ENCODE measurements at regions not wholly inside any gene's neighbourhood (a gene's known extent, or its start where the extent isn't known, plus 50 kb on each side); places are given as distances from the start of the nearest gene placed in this dataset.
A peak's percentile ranks its signal among the peaks of the same experiment; 100 is the strongest.
"Not testable (repeated sequence)": the region's sequence is repeated elsewhere in the genome, so short reads cannot be mapped to it uniquely, and the experiment has no call there.

DNA sequence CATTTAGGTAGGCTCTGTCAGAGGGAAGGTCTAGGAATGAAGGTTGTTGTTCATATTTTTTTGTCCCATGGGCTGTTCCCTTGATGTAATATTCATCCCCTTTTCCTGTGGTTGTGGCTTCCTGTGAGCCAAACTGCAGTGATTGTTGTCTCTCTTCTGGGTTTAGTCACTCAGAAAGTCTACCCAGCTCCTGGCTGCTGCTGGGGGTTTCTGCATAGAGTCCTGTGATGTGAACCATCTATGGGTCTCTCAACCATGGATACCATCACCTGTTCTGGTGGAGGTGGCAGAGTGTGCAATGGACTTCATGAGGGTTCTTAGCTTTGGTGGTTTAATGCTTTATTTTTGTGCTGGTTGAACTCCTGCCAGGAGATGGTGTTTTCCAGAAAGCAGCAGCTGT is 122.8 kb downstream of the ZC4H2 start:
- DNase-seq (no peak), ATAC-seq (no peak)
- intact Hi-C loops (cut with DNase I, micrococcal nuclease), result no loop called here

DNA sequence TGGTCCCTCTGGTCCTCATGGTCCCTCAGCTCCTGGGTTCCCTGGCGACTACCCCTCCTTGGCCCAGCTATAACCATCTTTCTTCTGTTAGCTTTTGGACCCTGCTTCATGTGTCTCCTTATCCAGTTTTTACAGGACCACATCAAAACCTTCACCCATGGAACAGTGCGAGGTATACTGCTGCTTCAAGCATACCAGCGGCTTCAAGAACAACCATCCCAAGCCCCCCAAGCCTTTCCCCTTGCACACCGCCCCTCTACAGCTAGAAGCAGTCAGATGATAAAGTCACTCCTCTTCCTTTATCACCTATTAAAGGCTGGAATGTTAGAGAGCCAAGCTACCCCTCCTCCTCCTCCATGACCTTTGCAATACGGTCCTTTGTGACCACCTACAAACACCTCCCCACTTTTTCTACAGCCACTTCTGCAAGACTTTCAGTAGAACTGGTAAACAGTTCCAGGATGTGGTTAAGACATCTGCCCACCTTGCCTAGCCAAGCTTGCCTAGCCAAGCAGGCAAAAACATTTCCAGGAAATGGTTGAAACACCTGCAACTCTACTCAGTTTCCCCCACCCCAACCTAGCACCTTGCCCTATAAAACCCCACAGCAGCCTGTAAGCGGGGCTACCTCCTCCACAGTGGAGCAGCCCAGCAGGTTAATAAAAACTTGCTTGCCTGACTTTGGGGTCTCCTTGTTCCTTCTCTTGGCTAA is 125.7 kb downstream of the ZC4H2 start:
- ATAC-seq (no peak), DNase-seq (no peak)
- intact Hi-C loops (cut with DNase I, micrococcal nuclease), result no loop called here

DNA sequence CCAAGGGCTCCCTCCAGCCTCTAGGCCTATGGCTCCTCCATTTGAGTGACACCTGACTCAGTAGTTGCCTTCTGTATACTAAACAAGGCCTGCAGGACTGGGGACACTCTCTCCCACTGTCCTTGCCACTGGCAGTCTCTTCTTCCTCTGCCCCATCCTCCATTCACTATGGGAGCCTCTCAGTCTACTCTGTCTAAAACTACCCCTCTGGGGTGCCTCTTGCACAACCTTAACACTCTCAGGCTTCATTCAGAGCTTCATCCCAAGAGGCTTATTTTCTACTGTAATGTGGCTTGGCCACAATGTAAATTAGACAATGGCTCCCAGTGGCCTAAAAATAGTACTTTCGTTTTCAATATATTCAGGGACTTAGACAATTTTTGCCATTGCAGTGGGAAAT is 133.0 kb downstream of the ZC4H2 start:
- intact Hi-C loops (cut with DNase I, micrococcal nuclease), result no loop called here
- DNase-seq (no peak), ATAC-seq (no peak)

DNA sequence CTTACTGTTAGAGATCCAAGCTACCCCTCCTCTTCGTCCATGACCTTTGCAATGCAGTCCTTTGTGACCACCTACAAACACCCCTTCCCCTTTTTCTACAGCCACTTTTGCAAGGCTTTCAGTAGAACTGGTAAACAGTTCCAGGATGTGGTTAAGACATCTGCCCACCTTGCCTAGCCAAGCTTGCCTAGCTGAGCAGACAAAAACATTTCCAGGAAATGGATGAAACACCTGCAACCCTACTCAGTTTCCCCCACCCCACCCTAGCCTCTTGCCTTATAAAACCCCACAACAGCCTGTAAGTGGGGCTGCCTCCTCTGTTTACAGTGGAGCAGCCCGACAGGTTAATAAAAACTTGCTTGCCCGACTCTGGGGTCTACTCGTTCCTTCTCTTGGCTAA is 133.8 kb downstream of the ZC4H2 start:
- intact Hi-C loops (cut with DNase I, micrococcal nuclease), result no loop called here
- DNase-seq, result no peak

DNA sequence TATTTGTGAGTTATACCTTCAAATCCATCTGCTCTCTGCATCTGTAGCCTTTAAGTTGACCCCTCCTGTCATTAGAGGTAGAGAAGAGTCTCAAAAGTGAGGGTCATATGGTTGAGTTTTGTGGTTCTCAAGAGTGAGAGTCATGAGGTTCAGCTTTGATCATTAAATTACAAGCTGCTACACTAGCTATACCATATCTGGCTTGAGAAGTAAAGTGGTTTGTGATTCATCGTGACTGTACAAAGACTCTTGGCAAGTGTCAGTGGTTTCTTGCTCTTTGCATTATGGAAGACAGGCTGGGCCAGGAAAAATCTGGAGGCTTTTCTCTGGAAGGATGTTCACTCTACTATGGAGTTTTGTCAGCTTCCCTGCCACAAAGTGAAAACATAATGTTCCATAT is 170.6 kb downstream of the ZC4H2 start:
- intact Hi-C loops (cut with DNase I, micrococcal nuclease), result no loop called here
- DNase-seq, result no peak
- no peak for ATAC-seq

More for the DNA sequence above, 133.8 kb downstream of the ZC4H2 start:
- ATAC-seq, result no peak

DNA sequence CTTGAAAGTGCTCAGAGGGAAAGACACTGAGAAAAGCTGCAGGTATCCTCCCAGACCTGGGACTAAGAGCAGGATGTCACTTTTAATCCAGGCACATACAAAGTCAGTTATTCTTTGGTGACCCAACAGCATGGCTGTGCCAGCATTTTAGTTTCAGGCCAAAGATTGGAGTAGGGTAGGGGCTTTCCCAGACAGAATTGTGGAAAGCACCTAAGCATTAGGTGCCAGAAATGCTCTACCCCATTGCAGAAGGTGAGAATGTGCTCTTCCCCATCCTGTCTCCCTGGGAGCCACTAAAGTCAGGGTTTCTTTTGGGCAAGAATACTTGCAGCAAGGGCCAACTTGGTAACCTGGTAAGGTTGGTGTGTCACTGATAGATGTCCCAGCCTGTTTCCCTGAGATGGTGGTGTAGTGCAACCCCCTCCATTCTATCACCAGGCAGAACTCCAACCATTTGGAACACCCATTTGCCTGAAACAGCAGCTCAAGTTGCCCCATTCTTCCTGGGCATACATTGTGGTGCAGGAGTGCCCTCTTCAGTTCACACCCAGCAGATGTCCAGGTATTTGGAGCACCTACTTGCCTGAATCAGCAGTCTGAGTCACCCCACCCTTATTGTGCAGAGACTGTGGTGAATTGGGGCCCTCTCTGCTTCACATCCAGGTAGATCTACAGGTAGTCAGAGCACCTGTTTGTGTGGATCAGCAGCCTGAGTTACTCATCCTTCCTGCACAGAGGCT is 183.5 kb downstream of the ZC4H2 start:
- ATAC-seq (no peak), DNase-seq (no peak)
- intact Hi-C loops (cut with DNase I, micrococcal nuclease), result no loop called here

DNA sequence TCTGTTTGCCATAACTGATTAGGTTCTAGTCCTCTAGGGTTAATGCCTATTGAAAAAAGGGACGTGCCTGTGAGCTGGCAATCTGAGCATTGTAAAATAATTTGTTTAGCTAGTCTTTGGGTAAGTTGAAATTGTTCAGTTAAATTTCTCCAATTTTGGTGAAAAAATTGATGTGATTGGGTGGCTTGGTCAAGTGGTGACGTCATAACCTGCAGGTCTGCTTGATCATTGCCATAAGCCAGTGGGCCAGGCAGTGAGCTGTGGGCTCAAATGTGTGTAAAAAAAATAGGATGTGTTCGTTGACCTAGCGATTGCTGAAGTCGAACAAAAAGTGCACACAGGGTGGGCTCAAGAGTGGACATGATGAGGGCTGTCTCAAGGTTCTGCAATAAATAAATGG is 193.3 kb downstream of the ZC4H2 start:
- DNase-seq (no peak), ATAC-seq (no peak)
- intact Hi-C loops (cut with DNase I, micrococcal nuclease), result no loop called here

DNA sequence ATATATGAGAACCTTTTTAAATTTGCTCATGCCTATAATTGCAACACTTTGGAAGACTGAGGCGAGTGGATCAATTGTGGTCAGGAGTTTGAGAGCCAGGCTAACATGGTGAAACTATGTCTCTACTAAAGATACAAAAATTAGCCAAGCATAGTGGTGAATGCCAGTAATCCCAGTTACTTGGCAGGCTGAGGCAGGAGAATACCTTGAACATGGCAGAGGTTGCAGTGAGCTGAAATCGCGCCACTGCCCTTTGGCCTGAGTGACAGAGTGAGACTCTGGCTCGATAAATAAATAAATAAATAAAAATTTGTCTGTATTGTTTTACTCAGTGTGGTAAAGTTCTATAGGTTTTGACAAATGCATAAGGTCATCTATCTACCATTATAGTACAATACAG is 218.2 kb downstream of the ZC4H2 start:
- no peak for DNase-seq
- intact Hi-C loops (cut with DNase I, micrococcal nuclease), result no loop called here
- ATAC-seq, result no peak

DNA sequence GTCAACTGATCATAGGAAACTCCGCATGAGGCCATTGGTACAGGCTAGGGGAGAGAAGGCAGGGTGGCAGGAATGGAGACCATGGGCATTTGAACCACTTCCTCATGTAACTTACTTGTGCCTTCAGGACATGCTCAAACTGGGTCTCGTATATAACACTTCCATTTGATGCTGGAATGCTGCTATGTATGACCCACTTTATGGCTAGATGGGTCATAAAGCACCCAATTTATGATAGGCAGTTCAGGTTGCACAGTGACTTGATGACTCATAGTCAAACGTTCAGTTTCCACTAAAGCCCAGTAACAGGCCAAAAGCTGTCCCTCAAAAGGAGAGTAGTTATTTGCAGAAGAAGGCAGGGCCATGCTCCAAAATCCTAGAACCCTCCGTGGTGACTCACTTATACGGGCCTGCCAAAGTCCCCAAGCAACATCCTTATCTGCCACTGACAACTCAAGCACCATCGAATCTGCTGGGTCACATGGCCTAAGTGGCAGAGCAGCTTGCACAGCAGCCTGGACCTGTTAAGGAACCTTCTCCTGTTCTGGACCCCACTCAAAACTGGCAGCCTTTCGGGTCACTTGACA is 236.4 kb downstream of the ZC4H2 start:
- intact Hi-C loops (cut with DNase I, micrococcal nuclease), result no loop called here
- DNase-seq (peak in 1 of 2 donors; percentile 5), ATAC-seq (peak; percentile 90)

DNA sequence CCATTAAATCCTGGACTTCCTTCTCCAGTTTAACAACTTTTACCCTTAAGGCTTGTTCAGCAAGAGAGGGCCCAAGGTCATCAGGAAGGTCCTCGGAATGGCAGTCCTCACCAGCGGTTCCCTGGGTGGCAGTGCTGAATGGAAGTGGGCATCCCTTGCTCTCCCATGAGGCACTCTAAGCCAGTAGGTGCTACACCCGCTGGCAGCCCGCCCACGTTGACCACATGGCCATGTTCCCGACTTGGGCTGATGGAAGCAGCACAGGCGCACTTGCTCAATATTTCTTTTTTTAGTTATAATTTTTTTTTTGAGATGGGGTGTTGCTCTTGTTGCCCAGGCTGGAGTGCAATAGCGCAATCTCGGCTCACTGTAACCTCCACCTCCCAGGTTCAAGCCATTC is 277.9 kb downstream of the ZC4H2 start:
- ATAC-seq (no peak), DNase-seq (no peak)
- intact Hi-C loops (cut with DNase I, micrococcal nuclease), result no loop called here

DNA sequence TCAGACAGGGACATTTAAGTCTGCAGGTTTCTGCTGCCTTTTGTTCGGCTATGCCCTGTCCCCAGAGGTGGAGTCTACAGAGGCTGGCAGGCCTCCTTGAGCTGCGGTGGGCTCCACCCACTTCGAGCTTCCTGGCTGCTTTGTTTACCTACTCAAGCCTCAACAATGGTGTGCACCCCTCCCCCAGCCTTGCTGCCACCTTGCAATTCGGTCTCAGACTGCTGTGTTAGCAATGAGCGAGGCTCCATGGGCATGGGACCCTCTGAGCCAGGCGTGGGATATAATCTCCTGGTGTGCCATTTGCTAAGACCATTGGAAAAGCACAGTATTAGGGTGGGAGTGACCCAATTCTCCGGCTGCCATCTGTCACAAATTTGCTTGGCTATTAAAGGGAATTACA is 280.9 kb downstream of the ZC4H2 start:
- DNase-seq; intact Hi-C loops (cut with DNase I, micrococcal nuclease); ATAC-seq: not testable (repeated sequence)

DNA sequence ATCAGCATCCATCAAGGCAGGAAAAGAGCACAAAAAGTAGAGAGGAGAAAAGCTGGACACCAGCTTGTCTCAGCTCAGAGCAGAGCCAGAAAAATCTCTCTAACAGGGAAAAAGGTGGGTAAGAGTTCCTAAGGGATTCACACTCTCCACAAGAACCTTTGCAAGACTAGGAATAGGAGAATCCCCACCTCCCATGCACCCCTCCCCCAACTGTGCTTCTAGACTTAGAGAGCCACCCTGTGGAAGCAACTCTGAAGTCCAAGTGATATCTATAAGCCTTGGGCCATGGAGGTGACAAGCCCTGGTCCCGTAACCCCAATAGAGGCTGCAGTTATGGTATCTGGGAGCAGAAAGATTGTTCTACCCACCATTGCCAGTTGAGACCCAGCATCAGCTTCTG is 267.6 kb upstream of the MTMR8 start:
- ATAC-seq (no peak), DNase-seq (no peak)
- intact Hi-C loops (cut with DNase I, micrococcal nuclease), result no loop called here

DNA sequence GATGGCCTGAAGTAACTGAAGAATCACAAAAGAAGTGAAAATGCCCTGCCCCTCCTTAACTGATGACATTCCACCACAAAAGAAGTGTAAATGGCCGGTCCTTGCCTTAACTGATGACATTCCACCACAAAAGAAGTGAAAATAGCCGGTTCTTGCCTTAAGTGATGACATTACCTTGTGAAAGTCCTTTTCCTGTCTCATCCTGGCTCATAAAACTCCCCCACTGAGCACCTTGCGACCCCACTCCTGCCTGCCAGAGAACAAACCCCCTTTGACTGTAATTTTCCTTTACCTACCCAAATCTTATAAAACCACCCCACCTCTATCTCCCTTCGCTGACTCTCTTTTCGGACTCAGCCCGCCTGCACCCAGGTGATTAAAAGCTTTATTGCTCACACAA is 262.0 kb upstream of the MTMR8 start:
- intact Hi-C loops (cut with DNase I, micrococcal nuclease); DNase-seq; ATAC-seq: not testable (repeated sequence)

DNA sequence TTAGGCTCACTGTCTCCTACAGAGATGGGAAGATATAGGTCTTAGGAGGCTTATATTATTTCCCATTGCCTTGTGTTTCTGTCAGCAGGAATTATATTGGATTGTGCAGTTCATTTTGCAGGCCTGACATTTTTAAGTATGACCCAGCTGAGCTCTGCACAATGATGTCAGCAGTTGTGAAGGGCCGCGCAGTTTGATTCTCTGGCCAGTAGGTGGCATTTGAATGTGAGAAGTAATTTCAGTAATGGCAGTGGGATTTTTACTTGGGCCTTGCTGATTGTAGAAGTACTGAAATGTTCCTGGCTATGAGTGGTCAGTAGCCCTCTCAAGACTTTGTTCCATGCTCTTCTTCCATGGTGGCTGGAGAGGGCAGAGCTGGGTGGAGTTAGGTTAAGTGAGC is 247.2 kb upstream of the MTMR8 start:
- ATAC-seq (no peak), DNase-seq (no peak)
- intact Hi-C loops (cut with DNase I, micrococcal nuclease), result no loop called here
